Choroid plexus epithelial cell (primary cell): ENCODE measurements at regions not wholly inside any gene's neighbourhood (a gene's known extent, or its start where the extent isn't known, plus 50 kb on each side); places are given as distances from the start of the nearest gene placed in this dataset.

Experiments used
- DNase-seq: peaks from one replicate; pipeline ENCODE4 v3.0.0-alpha.2; 2010; ENCODE audit warnings: low read depth
- H3K4me3 ChIP-seq: 2 replicates; pipeline ENCODE4 v1.5.1; 2011; ENCODE audit warnings: low read depth, mild to moderate bottlenecking, control low read depth, low read length, moderate library complexity
- TF ChIP-seq, protein P1 (sequence below): conservative IDR thresholded peaks from 2 replicates; pipeline ENCODE4 v1.5.1; 2011; ENCODE audit warnings: low read depth, mild to moderate bottlenecking, control low read depth, inconsistent platforms, low read length, moderate library complexity

DNA sequence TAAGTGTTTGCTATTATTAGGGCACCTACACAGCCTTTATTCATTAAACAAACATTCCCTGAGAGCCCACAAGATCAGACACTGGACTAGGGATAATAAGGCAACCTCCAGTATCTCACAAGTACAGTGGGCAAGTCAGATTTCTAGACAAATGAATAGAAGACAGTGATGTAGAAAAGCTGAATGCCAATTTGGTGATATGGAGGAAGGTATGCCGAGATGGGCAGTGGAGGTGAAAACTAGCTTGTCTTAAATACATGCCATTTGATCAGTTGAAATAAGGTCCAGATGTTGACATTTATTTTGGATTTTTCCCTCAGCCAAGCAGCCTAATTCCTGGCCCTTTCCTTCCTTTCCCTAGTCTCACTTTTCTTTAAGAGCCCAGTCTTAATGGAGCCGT, 130.3 kb downstream of the RXFP2 start:
- no peak overlapping the region for H3K4me3 ChIP-seq
- TF ChIP-seq, protein P1, sequence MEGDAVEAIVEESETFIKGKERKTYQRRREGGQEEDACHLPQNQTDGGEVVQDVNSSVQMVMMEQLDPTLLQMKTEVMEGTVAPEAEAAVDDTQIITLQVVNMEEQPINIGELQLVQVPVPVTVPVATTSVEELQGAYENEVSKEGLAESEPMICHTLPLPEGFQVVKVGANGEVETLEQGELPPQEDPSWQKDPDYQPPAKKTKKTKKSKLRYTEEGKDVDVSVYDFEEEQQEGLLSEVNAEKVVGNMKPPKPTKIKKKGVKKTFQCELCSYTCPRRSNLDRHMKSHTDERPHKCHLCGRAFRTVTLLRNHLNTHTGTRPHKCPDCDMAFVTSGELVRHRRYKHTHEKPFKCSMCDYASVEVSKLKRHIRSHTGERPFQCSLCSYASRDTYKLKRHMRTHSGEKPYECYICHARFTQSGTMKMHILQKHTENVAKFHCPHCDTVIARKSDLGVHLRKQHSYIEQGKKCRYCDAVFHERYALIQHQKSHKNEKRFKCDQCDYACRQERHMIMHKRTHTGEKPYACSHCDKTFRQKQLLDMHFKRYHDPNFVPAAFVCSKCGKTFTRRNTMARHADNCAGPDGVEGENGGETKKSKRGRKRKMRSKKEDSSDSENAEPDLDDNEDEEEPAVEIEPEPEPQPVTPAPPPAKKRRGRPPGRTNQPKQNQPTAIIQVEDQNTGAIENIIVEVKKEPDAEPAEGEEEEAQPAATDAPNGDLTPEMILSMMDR = no peak
- DNase-seq = no peak

DNA sequence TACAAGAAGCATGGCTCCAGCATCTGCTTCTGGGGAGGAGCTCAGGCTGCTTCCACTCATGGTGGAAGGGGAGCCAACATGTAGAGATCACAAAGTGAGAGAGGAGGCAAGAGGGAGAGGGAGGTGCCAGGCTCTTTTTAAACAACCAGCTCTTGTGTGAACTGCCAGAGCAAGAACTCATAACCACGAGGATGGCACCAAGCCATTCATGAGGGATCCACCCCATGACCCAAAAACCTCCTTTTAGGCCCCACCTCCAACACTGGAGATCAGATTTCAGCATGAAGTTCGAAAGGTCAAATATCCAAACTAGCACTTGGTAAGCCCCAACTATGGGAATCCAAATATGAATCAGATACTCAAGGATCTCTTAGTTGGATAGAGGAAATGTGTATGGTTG, 131.2 kb downstream of the RXFP2 start:
- H3K4me3 ChIP-seq = no peak overlapping the region
- DNase-seq = no peak
- TF ChIP-seq, protein P1 = no peak

DNA sequence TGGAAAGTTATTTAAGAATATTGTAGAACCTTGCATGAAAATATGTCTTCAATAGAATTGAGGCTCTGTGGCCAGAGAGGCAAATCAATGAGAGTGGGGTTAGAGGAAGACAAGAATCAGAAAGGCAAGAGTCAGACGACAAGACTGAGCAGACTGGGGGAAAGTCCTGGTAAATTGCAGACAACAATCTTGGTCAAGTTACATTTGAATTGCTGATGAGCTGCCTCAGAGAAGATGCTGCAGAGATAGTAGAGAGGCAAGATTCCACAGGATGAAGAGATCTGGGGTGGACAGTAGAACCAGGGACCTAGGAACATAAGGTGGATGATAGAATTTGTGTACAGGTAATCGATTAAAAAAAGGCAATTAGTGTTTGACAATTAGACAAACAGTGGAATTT, 133.8 kb downstream of the RXFP2 start:
- TF ChIP-seq, protein P1 = no peak
- H3K4me3 ChIP-seq = no peak overlapping the region

DNA sequence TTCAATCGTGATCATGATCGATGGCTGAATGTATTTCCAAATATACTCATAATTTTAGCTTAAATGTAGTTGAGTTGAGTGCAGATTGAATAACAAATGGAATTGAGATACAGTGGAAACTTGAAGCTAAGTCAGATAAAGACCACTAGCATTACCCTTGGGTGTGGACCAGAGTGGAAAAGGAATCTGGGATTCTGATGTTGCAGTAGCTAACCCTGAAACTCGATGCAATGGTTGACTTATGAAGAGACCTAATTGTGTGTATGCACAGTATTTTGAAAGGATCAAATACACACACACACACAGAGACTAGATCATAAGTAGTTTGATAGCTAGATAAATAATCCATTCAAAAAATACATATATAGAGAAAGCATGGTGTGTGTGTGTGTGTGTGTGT, 135.8 kb downstream of the RXFP2 start:
- TF ChIP-seq, protein P1 = no peak
- DNase-seq = no peak
- no peak overlapping the region for H3K4me3 ChIP-seq

More for the DNA sequence above, 133.8 kb downstream of the RXFP2 start:
- no peak for DNase-seq

DNA sequence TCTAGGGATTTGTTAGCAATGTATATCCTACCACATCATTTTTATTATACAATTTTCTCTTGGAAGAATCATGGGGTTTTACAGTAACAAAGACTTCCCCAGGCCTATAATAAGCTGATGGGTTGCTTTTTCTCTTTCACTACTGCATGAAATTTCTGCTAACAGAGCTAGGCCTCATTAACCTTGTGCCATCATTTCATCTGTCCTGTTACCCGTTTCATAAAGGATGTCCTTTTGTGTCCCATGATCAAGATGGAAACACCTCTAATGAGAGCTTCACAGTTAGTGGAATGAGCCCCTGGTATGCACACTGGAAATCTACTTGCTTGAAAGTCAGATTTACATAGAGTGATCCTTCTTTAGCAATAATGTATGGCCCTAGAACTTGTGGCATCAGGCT, 138.7 kb downstream of the RXFP2 start:
- TF ChIP-seq, protein P1 = no peak
- no peak for DNase-seq
- H3K4me3 ChIP-seq = no peak overlapping the region

DNA sequence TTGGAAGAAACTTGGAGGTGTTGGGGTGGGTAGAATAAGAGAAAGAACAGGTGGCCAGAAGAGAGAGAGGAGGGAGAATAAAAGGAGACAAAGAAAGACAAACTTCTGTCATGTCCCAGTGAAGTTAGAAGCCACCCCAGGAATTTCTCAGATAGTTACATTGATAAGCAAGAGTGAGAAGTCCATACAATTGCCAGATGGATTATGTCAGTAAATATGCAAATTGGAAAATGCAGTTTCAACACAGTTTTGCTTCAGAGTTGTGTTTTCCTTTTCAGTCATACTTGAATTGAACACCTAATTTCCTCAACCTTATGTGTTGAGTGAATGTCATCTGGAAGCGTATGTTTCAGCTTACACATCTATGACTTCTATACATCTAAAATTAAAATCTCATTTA, 139.2 kb downstream of the RXFP2 start:
- H3K4me3 ChIP-seq = no peak overlapping the region
- no peak for DNase-seq
- TF ChIP-seq, protein P1 = no peak

DNA sequence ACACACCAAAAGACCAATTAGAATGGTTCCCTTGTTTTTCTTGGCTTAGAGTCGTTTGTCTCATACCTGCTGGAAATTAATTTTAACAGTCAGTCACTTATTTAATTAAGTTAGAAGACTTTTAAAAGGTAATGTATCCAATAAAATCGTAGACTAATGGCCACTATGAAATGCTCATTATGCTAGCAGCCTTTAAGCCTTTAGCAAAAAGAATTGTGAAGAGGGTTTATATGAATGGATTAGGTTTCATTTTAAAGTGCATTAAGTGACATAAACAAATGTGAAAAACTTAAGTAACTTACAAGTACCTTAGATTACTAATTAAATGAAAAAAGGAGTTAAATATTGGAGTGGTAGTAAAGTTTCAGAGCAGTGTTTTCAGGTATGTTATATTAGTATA, 139.6 kb downstream of the RXFP2 start:
- DNase-seq = no peak
- no peak overlapping the region for H3K4me3 ChIP-seq
- TF ChIP-seq, protein P1 = no peak
